ENCODE measurements at regions not wholly inside any gene's neighbourhood (a gene's known extent, or its start where the extent isn't known, plus 50 kb on each side); places are given as distances from the start of the nearest gene placed in this dataset.

- TF ChIP-seq EZH2 (IDR thresholded peaks at IDR 0.05): no peak
- TF ChIP-seq CTCF (IDR thresholded peaks at IDR 0.05): no peak
Measured at GRCh38 chr6:134853111-134854055, 96.5 kb downstream of the ALDH8A1 start.

Measured in neural progenitor cell (in vitro differentiated cells).